Putamen (tissue), 1 donor: ENCODE measurements at regions not wholly inside any gene's neighbourhood (a gene's known extent, or its start where the extent isn't known, plus 50 kb on each side); places are given as distances from the start of the nearest gene placed in this dataset.

Source experiments
- DNase-seq: peaks from one replicate; pipeline ENCODE4 v3.0.0-alpha.2; 2016; ENCODE audit warnings: low spot score

GRCh38 chr6:113562248-113562647 is 294.9 kb upstream of the MARCKS start:
- DNase-seq, result no peak

- peak; percentile 82 for DNase-seq
These were observed 292.6 kb upstream of the MARCKS start for GRCh38 chr6:113564371-113565171.

GRCh38 chr6:113565306-113565705 is 291.8 kb upstream of the MARCKS start:
- no peak for DNase-seq

GRCh38 chr6:113570161-113570560 is 287.0 kb upstream of the MARCKS start:
- no peak for DNase-seq

- no peak for DNase-seq
These were observed 286.5 kb upstream of the MARCKS start for GRCh38 chr6:113570641-113571040.

- DNase-seq, result no peak
These were observed 283.0 kb upstream of the MARCKS start for GRCh38 chr6:113574147-113574546.

- DNase-seq, result no peak
These were observed 280.8 kb upstream of the MARCKS start for GRCh38 chr6:113576310-113576709.

- DNase-seq, result no peak
These were observed 278.5 kb upstream of the MARCKS start for GRCh38 chr6:113578691-113579090.

GRCh38 chr6:113584767-113585166 is 272.4 kb upstream of the MARCKS start:
- DNase-seq, result no peak

- no peak for DNase-seq
These were observed 271.9 kb upstream of the MARCKS start for GRCh38 chr6:113585246-113585645.

- no peak for DNase-seq
These were observed 270.6 kb upstream of the MARCKS start for GRCh38 chr6:113586413-113587077.

GRCh38 chr6:113587078-113587699 is 270.0 kb upstream of the MARCKS start:
- peak; percentile 52 for DNase-seq

GRCh38 chr6:113588646-113589045 is 268.5 kb upstream of the MARCKS start:
- no peak for DNase-seq

- no peak for DNase-seq
These were observed 265.0 kb upstream of the MARCKS start for GRCh38 chr6:113591896-113592827.

- DNase-seq, result no peak
These were observed 262.4 kb upstream of the MARCKS start for GRCh38 chr6:113594726-113595125.

GRCh38 chr6:113595911-113596376 is 261.2 kb upstream of the MARCKS start:
- DNase-seq, result no peak

- no peak for DNase-seq
These were observed 260.5 kb upstream of the MARCKS start for GRCh38 chr6:113596387-113597230.

GRCh38 chr6:113597231-113597583 is 259.9 kb upstream of the MARCKS start:
- DNase-seq, result no peak

GRCh38 chr6:113598786-113599185 is 258.4 kb upstream of the MARCKS start:
- DNase-seq, result no peak

- DNase-seq, result no peak
These were observed 257.7 kb upstream of the MARCKS start for GRCh38 chr6:113599444-113599843.
